ENCODE measurements at regions not wholly inside any gene's neighbourhood (a gene's known extent, or its start where the extent isn't known, plus 50 kb on each side); places are given as distances from the start of the nearest gene placed in this dataset.

DNA sequence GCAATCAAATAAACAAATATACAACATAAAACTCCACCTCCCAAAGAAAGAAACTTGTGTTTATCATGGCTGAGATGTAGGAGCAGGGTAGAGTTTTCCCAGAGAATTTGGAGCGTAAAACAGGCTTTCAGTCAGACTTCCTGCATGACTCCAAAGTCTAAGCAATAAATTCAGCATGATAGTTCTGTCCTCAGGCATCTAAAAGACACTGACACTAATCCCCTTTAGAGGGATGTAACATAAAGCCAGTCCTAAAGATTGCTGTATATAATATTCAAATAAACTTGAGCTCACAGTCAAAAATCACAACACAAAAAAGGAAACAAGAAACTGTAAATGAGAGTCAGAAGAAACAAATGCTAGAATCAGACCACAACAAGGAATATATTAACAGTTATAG, 234.4 kb downstream of the CENPW start:
- CTCF ChIA-PET, result no interaction called here
- intact Hi-C loops (cut with micrococcal nuclease; ENCODE audit: unreplicated experiment), result no loop called here
- TF ChIP-seq MYC (IDR thresholded peaks at IDR 0.05; ENCODE audit: insufficient read depth, insufficient read length, insufficient replicate concordance, low read length, severe bottlenecking) (no peak), REST (IDR thresholded peaks at IDR 0.05; ENCODE audit: low read depth, low read length) (no peak), SMAD5 (IDR thresholded peaks at IDR 0.05; ENCODE audit: low read depth) (no peak), ASH2L (IDR thresholded peaks at IDR 0.05; ENCODE audit: borderline replicate concordance, low read depth) (no peak), POLR2A (IDR thresholded peaks at IDR 0.05; ENCODE audit: low read depth, low read length) (no peak), SRF (IDR thresholded peaks at IDR 0.05; ENCODE audit: low read depth in 2 of 2, low read length in 2 of 2) (no peak), KAT2A (conservative IDR thresholded peaks at IDR 0.05; ENCODE audit: control insufficient read depth, low read depth, low read length) (no peak), RELB (IDR thresholded peaks at IDR 0.05; ENCODE audit: low read depth) (no peak), ATF7 (IDR thresholded peaks at IDR 0.05; ENCODE audit: low read depth) (no peak), ZZZ3 (IDR thresholded peaks at IDR 0.05; ENCODE audit: control insufficient read depth, insufficient read length, low read depth) (no peak), SUZ12 (IDR thresholded peaks at IDR 0.05; ENCODE audit: unreplicated experiment) (no peak), RCOR1 (conservative IDR thresholded peaks at IDR 0.05; ENCODE audit: low read depth, low read length) (no peak), ZNF207 (IDR thresholded peaks at IDR 0.05; ENCODE audit: borderline replicate concordance) (no peak)
- TF ChIP-seq, protein P1, sequence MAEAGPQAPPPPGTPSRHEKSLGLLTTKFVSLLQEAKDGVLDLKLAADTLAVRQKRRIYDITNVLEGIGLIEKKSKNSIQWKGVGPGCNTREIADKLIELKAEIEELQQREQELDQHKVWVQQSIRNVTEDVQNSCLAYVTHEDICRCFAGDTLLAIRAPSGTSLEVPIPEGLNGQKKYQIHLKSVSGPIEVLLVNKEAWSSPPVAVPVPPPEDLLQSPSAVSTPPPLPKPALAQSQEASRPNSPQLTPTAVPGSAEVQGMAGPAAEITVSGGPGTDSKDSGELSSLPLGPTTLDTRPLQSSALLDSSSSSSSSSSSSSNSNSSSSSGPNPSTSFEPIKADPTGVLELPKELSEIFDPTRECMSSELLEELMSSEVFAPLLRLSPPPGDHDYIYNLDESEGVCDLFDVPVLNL (IDR thresholded peaks at IDR 0.05; ENCODE audit: low read depth, low read length), result no peak
- TF ChIP-seq, protein P2, sequence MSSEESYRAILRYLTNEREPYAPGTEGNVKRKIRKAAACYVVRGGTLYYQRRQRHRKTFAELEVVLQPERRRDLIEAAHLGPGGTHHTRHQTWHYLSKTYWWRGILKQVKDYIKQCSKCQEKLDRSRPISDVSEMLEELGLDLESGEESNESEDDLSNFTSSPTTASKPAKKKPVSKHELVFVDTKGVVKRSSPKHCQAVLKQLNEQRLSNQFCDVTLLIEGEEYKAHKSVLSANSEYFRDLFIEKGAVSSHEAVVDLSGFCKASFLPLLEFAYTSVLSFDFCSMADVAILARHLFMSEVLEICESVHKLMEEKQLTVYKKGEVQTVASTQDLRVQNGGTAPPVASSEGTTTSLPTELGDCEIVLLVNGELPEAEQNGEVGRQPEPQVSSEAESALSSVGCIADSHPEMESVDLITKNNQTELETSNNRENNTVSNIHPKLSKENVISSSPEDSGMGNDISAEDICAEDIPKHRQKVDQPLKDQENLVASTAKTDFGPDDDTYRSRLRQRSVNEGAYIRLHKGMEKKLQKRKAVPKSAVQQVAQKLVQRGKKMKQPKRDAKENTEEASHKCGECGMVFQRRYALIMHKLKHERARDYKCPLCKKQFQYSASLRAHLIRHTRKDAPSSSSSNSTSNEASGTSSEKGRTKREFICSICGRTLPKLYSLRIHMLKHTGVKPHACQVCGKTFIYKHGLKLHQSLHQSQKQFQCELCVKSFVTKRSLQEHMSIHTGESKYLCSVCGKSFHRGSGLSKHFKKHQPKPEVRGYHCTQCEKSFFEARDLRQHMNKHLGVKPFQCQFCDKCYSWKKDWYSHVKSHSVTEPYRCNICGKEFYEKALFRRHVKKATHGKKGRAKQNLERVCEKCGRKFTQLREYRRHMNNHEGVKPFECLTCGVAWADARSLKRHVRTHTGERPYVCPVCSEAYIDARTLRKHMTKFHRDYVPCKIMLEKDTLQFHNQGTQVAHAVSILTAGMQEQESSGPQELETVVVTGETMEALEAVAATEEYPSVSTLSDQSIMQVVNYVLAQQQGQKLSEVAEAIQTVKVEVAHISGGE (CRISPR knock-in tag; IDR thresholded peaks at IDR 0.05), result no peak

More for the DNA sequence above, 234.4 kb downstream of the CENPW start:
- no peak for DNase-seq (ENCODE audit: low read depth, low spot score)
- no peak overlapping the region for H3K4me3 ChIP-seq
- H3K9ac ChIP-seq (ENCODE audit: control insufficient read depth, insufficient read depth, low read length), result no peak overlapping the region
- ATAC-seq, result no peak
- no peak overlapping the region for H2AFZ ChIP-seq (ENCODE audit: control insufficient read depth, low read depth, low read length)
- FAIRE-seq, result no peak
- ChIA-PET RAD21 (ENCODE audit: unreplicated experiment) (no interaction called here), SMC1A (ENCODE audit: uncharacterized antibody, unreplicated experiment) (no interaction called here), POLR2A (no interaction called here)
- H3K27ac ChIP-seq (ENCODE audit: control insufficient read depth, insufficient read depth), result no peak overlapping the region
- BruUV-seq (replicated peaks), result no TSS peak
- in situ Hi-C loops (cut with MboI), result no loop called here
- no peaks in the 10 kb centered on the region for H3K27me3 ChIP-seq (replicated peaks in 1 of 2; ENCODE audit: control insufficient read depth in 2 of 2, insufficient read depth in 2 of 2, low read length in 1 of 2)
- H3K9me3 ChIP-seq (replicated peaks; ENCODE audit: control insufficient read depth, insufficient read depth, low read length), result no peaks in the 10 kb centered on the region
- no peaks in the 10 kb centered on the region for H3K36me3 ChIP-seq (ENCODE audit: control insufficient read depth in 2 of 2, insufficient read depth in 2 of 2, low read length in 1 of 2)
- no peaks in the 10 kb centered on the region for H4K20me1 ChIP-seq (ENCODE audit: control insufficient read depth, insufficient read depth)
- no peaks in the 10 kb centered on the region for H3K4me1 ChIP-seq (ENCODE audit: control insufficient read depth, insufficient read depth, low read length)
- H3K79me2 ChIP-seq (ENCODE audit: control insufficient read depth, insufficient read depth, low read length), result no peaks in the 10 kb centered on the region
- 37% methylated on average over 1 of the region's 1 CpG for WGBS (ENCODE audit: insufficient coverage, insufficient replicate concordance, low lambda C conversion rate, missing lambda C conversion rate)
- H3K4me2 ChIP-seq (ENCODE audit: control insufficient read depth, insufficient read depth), result no peak overlapping the region

Data from GM12878 (cell line).